ENCODE measurements at regions not wholly inside any gene's neighbourhood (a gene's known extent, or its start where the extent isn't known, plus 50 kb on each side); places are given as distances from the start of the nearest gene placed in this dataset.

DNA sequence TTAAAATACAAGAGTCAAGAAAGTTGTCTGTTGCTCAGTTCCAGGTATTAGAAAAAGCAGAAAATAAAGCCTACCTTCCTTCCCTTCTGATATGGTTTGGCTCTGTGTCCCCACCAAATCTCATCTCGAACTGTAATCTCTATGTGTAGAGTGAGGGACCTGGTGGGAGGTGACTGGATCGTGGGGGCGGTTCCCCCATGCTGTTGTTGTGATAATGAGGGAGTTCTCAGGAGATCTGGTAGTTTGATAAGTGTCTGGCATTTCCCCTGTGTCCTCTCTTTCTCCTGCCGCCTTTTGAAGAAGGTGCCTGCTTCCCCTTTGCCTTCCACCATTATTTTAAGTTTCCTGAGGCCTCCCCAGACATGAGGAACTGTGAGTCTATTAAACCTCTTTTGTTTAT is 288.8 kb upstream of the LMCD1 start:
- TF ChIP-seq, protein P1, sequence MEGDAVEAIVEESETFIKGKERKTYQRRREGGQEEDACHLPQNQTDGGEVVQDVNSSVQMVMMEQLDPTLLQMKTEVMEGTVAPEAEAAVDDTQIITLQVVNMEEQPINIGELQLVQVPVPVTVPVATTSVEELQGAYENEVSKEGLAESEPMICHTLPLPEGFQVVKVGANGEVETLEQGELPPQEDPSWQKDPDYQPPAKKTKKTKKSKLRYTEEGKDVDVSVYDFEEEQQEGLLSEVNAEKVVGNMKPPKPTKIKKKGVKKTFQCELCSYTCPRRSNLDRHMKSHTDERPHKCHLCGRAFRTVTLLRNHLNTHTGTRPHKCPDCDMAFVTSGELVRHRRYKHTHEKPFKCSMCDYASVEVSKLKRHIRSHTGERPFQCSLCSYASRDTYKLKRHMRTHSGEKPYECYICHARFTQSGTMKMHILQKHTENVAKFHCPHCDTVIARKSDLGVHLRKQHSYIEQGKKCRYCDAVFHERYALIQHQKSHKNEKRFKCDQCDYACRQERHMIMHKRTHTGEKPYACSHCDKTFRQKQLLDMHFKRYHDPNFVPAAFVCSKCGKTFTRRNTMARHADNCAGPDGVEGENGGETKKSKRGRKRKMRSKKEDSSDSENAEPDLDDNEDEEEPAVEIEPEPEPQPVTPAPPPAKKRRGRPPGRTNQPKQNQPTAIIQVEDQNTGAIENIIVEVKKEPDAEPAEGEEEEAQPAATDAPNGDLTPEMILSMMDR (IDR thresholded peaks at IDR 0.05; ENCODE audit: low read depth, low read length, missing input control): no peak
- no peak for TF ChIP-seq TAF1 (conservative IDR thresholded peaks at IDR 0.05)
- no peak for TF ChIP-seq YY1 (IDR thresholded peaks at IDR 0.05)
- TF ChIP-seq, protein P2, sequence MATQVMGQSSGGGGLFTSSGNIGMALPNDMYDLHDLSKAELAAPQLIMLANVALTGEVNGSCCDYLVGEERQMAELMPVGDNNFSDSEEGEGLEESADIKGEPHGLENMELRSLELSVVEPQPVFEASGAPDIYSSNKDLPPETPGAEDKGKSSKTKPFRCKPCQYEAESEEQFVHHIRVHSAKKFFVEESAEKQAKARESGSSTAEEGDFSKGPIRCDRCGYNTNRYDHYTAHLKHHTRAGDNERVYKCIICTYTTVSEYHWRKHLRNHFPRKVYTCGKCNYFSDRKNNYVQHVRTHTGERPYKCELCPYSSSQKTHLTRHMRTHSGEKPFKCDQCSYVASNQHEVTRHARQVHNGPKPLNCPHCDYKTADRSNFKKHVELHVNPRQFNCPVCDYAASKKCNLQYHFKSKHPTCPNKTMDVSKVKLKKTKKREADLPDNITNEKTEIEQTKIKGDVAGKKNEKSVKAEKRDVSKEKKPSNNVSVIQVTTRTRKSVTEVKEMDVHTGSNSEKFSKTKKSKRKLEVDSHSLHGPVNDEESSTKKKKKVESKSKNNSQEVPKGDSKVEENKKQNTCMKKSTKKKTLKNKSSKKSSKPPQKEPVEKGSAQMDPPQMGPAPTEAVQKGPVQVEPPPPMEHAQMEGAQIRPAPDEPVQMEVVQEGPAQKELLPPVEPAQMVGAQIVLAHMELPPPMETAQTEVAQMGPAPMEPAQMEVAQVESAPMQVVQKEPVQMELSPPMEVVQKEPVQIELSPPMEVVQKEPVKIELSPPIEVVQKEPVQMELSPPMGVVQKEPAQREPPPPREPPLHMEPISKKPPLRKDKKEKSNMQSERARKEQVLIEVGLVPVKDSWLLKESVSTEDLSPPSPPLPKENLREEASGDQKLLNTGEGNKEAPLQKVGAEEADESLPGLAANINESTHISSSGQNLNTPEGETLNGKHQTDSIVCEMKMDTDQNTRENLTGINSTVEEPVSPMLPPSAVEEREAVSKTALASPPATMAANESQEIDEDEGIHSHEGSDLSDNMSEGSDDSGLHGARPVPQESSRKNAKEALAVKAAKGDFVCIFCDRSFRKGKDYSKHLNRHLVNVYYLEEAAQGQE (IDR thresholded peaks at IDR 0.05): no peak
- TF ChIP-seq, protein P3, sequence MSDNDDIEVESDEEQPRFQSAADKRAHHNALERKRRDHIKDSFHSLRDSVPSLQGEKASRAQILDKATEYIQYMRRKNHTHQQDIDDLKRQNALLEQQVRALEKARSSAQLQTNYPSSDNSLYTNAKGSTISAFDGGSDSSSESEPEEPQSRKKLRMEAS (IDR thresholded peaks at IDR 0.05): no peak
- no peak for TF ChIP-seq RAD21 (IDR thresholded peaks at IDR 0.05)
- TF ChIP-seq, protein P4, sequence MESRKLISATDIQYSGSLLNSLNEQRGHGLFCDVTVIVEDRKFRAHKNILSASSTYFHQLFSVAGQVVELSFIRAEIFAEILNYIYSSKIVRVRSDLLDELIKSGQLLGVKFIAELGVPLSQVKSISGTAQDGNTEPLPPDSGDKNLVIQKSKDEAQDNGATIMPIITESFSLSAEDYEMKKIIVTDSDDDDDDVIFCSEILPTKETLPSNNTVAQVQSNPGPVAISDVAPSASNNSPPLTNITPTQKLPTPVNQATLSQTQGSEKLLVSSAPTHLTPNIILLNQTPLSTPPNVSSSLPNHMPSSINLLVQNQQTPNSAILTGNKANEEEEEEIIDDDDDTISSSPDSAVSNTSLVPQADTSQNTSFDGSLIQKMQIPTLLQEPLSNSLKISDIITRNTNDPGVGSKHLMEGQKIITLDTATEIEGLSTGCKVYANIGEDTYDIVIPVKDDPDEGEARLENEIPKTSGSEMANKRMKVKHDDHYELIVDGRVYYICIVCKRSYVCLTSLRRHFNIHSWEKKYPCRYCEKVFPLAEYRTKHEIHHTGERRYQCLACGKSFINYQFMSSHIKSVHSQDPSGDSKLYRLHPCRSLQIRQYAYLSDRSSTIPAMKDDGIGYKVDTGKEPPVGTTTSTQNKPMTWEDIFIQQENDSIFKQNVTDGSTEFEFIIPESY (IDR thresholded peaks at IDR 0.05): no peak
- TF ChIP-seq GABPA (IDR thresholded peaks at IDR 0.05 in 1 of 2, conservative IDR thresholded peaks at IDR 0.05 in 1 of 2): no peak
- TF ChIP-seq, protein P5, sequence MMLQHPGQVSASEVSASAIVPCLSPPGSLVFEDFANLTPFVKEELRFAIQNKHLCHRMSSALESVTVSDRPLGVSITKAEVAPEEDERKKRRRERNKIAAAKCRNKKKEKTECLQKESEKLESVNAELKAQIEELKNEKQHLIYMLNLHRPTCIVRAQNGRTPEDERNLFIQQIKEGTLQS (IDR thresholded peaks at IDR 0.05): no peak
- TF ChIP-seq FOXA1 (IDR thresholded peaks at IDR 0.05): no peak
- TF ChIP-seq EGR1 (IDR thresholded peaks at IDR 0.05; ENCODE audit: low read depth in 2 of 2): no peak
